ENCODE measurements at regions not wholly inside any gene's neighbourhood (a gene's known extent, or its start where the extent isn't known, plus 50 kb on each side); places are given as distances from the start of the nearest gene placed in this dataset.
"Not testable (repeated sequence)": the region's sequence is repeated elsewhere in the genome, so short reads cannot be mapped to it uniquely, and the experiment has no call there.

DNA sequence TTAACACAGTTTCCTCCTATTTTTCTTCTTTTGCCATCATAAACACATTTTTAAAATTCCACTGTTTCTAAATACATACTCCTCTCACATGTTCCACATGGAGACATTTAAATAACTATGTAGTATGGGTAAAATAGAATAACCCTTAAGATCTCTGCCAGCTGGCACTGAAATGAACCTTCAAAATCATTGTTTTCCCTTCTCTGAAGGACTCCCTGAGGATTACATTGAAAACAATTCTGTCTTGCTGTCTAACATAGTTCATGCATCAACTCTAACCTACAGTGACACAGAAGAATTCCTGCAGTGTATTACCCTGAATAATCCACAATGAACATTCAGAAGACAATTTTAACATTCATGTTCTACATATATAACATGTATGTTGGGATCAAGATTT is 1361.8 kb upstream of the CITED2 start:
- ATAC-seq: no peak
- no peak for DNase-seq (ENCODE audit: low spot score)

DNA sequence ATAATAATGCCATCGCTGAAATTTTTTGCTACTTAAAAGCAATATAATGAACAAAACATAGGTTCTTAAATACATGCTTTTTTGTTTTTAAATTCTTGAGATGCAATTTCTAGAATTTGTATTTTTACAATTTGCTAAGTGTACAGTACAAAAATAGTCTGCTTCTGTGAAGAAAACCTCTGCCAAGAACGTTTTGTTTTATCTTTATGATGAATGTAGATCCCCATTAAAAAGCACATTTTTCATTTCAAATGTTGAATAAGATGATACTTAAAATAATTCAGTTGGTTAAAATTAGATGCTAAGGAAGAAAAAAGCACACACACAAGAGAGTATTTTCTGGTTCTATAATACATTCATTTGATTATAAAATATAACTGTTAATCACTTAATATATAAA is 1358.5 kb upstream of the CITED2 start:
- no peak for DNase-seq (ENCODE audit: low spot score)
- no peak for ATAC-seq

DNA sequence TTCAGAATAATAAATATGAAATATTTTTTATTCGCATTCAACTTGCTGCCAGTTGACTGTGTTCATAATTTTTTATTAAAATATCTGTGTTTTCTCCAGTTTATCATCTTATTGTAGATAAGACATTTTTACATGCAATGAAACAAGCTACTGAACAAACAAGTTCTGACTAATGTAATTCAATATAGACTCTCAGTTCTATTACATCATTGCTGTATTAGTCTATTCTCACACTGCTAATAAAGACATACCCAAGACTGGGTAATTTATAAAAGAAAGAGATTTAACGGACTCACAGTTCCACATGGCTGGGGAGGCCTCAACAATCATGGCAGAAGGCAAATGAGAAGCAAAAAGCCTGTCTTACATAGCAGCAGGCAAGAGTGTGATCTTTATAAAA is 1357.7 kb upstream of the CITED2 start:
- no peak for ATAC-seq
- DNase-seq (ENCODE audit: low spot score): no peak

DNA sequence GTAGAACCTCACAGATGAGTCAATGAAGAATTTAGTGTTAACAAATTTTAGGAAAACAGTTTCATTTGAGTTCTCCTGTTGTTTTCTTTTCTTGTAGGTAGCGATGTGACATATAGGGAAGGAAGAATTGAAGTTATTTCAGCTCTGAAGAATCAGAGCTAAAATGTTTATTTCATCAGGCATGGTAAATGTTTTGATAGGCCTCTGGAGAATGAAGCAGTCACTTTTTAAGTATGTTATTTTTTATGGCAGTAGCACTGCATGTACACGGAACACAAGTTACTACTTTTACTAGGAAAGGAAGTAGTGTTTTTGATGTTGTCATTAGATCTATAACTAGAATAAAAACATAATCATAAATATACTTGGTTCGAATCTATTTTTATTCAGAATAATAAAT is 1357.3 kb upstream of the CITED2 start:
- no peak for ATAC-seq
- DNase-seq (ENCODE audit: low spot score): no peak

DNA sequence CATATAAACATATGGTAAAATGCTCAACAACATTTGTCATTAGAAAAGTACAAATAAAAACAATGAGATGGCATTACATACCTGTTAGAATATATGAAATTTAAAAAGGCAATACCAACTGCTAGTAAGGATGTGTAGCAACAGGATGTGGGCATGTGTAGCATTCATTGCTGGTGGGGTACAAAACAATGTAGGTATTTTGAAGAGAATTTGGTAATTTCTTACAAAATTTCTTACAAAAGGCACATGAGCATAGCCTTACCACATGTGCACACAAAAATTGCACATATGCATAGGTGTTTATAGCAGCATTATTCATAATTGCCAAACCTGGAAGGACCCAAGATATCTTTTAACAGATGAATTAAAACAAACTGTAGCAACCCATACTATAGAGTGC is 1355.1 kb upstream of the CITED2 start:
- no peak for DNase-seq (ENCODE audit: low spot score)
- ATAC-seq: no peak

DNA sequence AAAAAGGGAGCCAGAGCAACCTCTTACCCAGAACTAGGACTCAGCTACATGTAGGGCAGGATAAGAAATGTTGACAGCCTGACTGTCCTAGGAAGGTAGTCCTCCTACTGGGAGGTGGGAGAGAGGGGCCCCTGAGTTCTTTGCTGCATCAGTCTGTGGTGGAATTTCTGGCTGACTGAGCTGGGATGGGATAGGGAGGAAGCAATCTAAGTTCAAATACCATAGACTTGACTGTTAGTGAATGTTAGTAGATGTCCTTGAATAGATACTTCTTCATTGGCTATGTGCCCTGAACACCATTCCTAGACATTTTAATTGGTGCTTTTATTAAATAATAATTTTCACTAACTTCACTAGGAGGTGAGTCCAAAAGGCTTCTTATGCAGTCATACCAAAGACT is 1343.6 kb upstream of the CITED2 start:
- no peak for ATAC-seq
- no peak for DNase-seq (ENCODE audit: low spot score)

DNA sequence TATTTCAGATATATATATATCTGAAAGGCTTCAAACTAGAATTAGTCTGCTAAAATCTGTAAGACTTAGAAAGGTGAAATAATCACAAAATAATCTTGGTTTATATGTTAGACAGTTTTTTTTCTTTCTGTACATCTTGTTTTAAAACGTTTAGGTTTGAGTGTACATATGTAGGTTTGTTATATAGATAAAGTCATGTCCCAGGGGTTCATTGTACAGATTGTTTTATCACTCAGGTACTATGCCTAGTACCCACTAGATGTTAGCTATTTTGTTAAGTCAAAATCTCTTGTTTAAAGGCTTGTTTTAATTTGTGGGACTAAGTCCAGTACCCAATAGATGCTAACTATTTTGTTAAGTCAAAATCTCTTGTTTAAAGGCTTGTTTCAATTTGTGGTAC is 1339.0 kb upstream of the CITED2 start:
- DNase-seq (ENCODE audit: low spot score) (no peak), ATAC-seq (no peak)

DNA sequence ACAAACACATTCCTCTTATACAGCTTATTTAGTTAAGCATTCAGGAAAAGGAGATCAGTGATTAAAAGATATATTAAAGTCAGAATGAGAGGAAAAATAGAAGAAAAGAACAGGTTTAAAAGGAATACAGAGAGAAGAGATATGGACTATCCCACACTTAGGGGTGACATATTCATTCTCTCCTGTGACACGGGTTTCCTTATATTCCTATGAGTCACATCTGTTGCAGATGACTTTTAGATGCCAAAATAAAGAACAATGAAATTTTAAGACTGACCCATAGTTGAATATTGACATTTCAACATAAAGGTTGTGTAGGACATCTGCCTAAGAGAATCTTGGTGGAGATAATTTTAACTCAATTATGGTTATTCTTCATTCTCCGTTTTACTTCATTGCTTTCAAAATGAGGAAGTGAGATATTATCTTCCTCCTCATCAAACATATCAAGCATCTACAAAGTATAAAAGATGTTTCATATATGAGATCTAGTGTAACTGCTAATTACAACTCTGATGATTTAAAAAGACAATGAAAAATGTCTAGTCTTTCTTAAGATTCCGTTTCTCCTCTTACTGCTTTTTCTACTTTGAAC is 1336.7 kb upstream of the CITED2 start:
- ATAC-seq (no peak), DNase-seq (ENCODE audit: low spot score) (no peak)

DNA sequence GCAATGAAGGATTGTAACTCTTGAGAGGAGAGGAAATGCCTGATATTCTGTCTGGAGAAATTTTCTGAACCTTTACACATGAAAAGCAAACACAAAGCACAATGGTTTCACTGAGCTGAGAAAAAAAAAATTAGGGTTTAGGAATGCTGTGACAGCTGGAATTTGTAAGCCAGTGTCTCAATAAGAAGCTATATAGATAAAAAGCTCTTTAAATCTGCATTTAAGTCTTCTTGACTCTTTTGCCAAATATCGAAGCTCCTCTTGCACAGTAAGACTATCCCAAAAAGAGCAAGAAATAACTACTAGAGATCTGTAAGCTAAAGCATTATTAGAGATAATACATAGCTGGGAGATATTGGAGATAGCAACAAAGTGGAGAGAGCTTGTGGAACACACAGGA is 1334.0 kb upstream of the CITED2 start:
- ATAC-seq (no peak), DNase-seq (ENCODE audit: low spot score) (no peak)

DNA sequence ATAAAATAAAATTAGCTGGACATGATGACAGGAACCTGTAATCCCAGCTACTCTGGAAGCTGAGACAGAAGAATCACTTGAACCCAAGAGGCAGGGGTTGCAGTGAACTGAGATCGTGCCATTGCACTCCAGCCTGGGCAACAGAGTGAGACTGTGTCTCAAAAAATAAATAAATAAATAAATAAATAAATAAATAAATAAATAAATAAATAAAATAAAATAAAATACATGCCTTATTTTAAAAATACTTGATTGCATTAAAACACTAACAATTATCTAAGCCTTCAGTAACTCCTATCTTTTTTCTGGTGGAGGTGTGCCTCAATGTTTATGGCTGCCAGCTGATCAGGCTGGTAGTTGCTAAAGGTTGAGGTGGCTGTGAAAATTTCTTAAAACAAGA is 1329.6 kb upstream of the CITED2 start:
- DNase-seq (ENCODE audit: low spot score); ATAC-seq: not testable (repeated sequence)

DNA sequence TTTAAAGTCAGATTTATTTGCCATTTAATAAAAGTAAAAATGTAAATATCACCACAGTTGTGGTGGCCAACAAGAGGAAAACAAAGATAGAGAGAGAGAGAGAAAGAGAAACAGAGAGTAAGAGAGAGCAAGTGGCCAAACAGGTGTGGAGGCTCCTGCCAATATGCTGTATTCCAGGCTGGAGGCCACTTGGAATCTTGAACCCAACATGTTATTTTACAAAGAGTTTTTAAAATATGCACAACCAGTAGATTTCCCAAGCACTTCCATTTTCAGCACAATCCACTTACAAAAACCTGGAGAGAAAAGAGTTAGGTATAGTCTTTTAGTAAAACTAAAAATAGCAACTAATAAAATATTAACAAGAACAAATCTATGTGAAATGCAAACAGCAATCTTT is 1323.1 kb upstream of the CITED2 start:
- no peak for DNase-seq (ENCODE audit: low spot score)
- peak; percentile 69 for ATAC-seq

DNA sequence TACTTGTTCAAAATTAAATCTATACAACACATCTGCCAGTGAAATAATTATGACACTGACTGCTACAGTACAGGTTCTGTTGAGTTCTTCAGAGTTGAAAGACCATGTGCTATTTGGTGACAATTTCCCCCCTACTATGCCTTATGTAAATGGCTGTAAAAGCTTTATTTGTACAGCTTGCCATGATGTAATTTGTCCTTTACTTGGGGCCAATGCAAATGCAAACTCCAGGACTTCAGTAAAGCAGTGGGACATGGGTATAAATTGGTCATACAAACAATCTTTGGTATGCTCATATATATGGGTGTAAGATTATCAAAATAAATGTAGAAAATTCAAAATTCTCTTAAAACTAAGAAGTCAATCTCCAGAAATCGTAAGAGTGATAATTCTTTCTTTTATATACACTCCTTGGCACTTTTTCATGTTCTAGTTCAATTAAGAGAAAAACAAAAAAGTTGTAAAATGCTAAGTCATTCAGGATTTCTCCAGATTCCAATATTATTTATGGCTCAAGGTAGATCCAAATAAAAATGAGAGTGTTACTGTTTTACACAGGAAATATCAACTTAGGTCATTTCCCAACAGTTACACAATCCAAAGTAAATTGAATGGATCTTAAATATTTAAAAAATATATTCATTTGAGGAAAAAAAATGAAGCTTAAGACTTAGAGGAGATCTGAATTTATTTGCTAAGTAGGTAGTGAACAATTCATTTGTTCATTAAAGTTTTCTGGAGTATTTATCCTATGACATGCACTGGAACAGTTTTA is 1310.5 kb upstream of the CITED2 start:
- ATAC-seq (no peak), DNase-seq (ENCODE audit: low spot score) (no peak)

DNA sequence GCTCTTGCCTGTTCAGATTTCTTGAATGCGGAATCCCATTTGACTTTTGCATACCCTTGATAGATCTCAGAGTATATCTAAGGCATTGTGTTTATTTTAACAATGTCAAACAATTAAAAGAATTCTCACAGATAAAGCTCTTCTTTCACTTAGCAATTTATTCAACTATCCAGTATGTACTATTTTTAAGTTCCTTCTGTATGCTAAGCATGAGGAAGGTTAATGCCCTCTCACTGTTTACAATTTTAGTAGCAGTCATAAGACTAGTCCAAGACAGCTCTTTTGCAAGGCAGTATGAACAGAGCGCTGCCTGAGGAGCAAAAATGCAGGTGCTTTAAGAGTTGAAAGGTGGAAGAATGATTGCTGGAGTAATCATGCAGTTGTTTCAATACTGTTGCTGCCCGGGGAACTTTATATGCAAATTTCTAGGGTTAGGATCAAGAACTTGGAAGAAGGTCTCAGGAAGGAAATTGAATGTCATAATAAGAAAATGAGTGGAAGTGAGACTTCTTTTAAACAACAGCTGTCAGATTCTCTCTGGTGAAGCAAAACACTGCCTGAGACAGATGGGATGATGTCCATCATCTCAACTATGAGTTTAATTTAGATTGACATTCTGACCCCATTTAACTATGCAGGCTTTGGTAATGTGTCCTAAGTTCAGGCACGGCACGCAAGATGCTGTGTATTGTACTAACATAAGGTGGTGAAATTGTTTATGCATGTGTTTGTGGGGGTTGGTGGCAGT is 1303.5 kb upstream of the CITED2 start:
- ATAC-seq (peak; percentile 29), DNase-seq (ENCODE audit: low spot score) (no peak)

DNA sequence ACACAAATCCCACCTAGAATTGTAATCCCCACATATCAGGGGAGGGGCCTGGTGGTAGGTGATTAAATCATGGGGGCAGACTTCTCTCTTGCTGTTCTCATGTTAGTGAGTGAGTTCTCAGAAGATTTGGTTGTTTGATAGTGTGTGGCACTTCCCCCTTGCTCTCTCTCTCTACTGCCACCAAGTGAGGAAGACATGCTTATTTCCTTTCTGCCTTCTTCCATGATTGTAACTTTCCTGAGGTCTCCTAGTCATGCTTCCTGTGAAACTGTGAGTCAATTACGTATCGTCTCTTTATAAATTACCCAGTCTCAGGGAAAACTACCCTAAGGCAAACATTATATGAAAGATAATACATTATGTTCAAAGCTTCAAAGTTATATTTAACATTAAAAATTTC is 1297.5 kb upstream of the CITED2 start:
- ATAC-seq (peak; percentile 52), DNase-seq (ENCODE audit: low spot score) (no peak)

DNA sequence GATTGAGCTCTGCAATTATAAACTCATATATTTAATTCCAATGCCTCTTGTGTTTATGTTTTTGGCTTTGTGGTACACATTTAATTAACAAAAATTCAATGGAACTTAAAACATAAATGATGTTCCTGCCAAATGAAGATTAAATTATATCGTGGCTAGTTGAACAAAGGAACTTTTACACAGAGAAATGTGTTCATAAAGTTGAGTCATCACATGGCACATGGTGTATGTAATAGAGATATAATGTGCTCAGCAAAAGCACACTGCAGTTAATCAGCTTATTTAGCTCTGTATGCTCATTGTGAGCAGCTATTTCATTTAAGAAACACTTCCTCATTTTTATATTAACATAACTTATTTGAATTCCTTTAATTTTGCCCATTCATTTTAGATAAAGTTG is 1295.6 kb upstream of the CITED2 start:
- ATAC-seq (no peak), DNase-seq (ENCODE audit: low spot score) (no peak)

DNA sequence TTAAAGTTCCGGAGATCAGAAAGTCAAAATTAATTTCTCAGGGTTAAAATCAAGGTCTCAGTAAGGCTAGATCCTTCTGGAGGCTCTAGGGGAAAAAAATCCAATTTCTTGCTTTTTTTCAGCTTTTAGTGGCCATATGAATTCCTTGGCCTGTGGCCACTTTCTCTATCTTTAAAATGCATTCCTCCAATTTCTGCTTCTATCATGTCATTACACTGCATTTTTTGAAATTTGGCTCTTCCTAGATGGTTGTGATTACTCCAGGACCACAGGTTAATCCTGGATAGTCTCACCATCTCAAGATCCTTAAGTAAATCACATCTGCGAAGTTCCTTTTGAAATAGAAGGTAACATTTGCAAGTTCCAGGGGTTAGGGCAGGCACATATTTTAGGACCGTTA is 1294.9 kb upstream of the CITED2 start:
- no peak for ATAC-seq

DNA sequence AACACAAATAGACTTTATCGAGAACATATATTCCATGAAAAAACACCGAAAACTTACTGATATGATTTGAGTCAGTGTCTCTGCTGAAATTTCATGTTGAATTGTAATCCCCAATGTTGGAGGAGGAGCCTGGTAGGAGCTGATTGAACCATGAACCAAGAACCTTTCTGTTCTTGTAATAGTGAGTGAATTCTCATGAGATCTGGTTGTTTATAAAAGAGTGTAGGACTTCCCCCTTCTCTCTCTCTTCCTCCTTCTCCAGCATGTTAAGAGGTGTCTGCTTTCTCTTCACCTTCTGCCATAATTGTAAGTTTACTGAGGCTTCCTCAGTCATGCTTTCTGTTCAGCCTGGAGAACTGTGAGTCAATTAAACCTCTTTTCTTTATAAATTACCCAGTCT is 1289.3 kb upstream of the CITED2 start:
- no peak for ATAC-seq

More for the DNA sequence above, 1294.9 kb upstream of the CITED2 start:
- no peak for DNase-seq (ENCODE audit: low spot score)

DNA sequence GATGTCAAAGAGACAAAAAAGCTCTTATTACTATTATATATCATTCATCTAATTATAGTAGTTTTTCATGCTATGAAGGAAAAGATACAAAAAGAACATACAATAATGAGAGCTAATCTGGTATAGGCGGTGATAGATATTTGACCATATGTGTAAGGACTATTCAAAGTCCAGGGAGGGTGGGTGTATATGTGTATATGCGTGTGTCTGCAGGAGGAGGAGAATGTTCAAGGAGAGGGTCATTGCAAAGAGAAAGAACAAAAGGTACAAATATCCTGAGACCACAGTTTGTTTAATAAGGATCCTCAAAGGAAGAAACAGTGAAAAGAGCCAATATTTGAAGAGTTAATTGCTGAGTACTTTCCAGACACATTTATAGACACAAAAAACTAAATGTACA is 1288.6 kb upstream of the CITED2 start:
- ATAC-seq (no peak), DNase-seq (ENCODE audit: low spot score) (no peak)

More for the DNA sequence above, 1289.3 kb upstream of the CITED2 start:
- no peak for DNase-seq (ENCODE audit: low spot score)

DNA sequence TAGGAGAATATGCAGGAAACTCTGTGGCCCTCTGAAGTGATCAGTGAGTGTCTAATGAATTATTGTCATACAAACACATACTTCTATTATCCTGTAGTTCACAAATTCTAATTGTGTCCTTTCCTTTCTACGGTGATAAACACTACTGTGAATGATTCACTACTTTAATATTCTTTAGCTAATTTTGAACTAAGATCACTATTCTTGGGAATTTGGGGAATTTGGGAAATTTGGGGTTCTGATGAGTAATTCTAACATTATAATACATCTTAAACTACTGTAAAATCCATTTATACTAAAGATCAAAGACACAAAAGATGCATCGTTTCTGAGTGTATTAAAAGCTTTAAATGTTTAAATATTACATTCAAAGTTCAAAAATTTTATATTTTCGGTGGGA is 1287.2 kb upstream of the CITED2 start:
- DNase-seq (ENCODE audit: low spot score): no peak
- ATAC-seq: no peak

DNA sequence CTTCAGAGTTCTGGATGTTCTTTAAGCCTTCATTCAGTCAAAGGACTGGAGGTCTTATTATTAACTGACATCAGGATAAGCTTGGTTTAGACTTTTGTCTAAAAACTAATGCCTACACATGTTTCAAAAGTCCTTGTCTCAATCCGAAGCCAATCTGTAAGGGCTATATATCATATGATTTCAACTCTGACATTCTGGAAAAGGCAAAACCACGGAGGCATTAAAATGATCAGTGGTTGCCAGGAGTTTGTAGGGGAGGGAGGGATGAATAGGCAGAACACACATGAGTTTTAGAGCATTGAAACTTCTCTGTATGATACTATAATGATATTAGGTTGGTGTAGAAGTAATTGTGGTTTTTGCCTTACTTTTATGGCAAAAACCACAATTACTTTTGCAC is 1285.8 kb upstream of the CITED2 start:
- DNase-seq (ENCODE audit: low spot score) (no peak), ATAC-seq (no peak)

DNA sequence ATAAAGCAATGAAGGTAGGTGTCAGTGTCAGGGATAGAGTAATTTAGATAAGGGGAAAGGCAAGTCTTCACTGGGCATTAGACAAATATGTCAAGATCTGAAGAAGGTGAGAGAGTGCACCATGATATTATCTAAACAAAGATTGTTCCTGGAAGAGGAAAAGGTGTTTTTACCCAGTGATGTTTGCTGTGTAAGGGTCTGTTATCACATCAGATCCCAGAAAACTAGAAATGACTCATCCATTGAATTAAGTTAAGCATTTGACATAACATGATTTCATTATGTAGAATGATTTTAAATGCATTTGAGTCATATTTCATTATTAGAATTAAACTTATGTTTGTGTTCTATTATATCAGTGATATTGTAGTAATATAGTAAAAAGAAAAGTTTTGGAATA is 1279.5 kb upstream of the CITED2 start:
- DNase-seq (ENCODE audit: low spot score): no peak
- ATAC-seq: no peak

DNA sequence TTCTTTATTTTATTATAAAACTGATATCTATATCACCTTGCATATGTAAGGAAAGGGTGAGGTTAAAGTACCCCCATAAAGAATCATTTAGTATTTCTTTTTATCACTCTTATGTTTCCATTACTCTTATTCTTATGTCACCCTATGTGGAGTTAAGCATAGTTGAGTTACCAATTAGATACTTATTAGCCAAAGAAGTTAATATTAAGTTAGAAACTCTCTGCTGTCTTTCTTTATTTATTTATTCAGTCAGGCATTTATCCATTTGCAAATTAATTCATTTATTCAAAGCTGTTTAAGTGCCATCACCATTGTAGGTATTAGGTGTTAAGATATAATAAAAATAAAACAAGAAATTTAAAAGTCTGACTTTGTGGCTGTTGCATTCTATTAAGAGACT is 1279.1 kb upstream of the CITED2 start:
- DNase-seq (ENCODE audit: low spot score): no peak
- no peak for ATAC-seq

Data from left lobe of liver (tissue), 2 donors.